ENCODE measurements at regions not wholly inside any gene's neighbourhood (a gene's known extent, or its start where the extent isn't known, plus 50 kb on each side); places are given as distances from the start of the nearest gene placed in this dataset.
"Not testable (repeated sequence)": the region's sequence is repeated elsewhere in the genome, so short reads cannot be mapped to it uniquely, and the experiment has no call there.

DNA sequence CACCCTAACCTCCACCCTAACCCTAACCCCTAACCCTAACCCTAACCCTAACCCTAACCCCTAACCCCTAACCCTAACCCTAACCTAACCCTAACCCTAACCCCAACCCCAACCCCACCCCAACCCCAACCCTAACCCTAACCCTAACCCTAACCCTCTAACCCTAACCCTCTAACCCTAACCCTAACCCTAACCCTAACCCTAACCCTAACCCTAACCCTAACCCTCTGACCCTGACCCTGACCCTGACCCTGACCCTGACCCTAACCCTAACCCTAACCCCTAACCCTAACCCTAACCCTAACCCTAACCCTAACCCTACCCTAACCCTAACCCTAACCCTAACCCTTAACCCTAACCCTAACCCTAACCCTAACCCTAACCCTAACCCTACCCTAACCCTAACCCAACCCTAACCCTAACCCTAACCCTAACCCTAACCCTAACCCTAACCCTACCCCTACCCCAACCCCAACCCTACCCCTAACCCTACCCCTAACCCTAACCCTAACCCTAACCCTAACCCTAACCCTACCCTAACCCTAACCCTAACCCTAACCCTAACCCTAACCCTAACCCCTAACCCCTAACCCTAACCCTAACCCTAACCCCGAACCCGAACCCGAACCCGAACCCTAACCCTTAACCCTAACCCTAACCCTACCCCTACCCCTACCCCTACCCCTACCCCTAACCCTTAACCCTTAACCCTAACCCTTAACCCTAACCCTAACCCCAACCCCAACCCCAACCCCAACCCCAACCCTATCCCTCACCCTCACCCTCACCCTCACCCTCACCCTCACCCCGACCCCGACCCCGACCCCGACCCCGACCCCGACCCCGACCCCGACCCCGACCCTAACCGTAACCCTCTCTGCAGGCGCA, 186.2 kb upstream of the CHL1 start:
- DNase-seq: not testable (repeated sequence)

DNA sequence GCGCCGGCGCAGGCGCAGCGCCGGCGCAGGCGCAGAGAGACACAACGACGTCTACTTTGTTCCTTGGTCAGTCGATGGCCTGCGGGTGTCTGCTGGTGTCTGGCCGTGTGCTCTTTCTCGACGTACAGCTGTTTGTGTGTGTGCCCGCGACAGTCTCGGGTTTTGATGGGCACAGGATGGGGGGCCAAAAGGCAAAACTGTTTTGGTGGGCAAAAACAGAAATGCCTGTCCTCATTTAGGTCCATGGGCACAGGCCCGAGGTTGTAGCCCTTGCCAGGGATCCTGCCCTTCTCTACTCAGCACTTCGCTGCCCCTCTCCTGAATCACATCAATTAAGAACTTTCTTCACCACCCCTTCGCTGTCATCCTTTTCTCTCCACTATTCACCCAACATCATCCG, 184.8 kb upstream of the CHL1 start:
- DNase-seq: peak; percentile 46

DNA sequence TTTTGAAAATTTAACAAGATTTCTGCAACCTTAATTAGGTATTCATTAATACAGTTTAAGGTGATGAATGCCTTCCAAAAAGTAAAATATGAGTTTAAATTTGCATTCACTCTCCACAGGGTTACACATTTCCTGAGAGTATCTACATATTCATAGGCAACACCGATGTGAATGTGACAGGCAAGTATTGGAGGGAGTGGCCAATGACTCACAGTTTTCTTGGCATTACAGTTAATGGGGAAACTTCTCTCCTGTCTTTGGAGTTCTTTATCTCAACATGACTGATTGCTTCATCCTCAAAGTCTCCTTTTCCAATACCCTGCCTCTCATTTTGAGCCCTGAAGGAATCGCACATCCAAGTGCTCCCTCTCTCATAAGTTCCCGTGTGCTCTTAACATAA, 181.9 kb upstream of the CHL1 start:
- DNase-seq: no peak

DNA sequence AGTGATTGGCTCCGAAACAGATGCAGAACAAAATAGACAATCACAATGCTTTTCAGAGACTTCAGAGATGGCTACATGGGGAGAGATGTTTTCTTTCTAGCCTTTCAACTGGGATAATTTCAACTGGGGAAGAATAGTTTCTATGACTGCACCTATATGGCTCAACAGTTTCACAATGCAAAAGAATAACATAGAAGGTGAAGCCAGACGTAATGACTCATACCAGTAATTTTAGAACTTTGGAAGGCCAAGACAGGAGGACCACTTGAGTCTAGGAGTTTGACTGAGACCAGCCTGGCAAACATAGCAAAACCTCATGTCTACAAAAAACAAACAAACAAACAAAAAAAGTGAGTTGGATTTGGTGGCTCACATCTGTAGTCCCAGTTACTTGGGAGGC, 180.2 kb upstream of the CHL1 start:
- DNase-seq: no peak

DNA sequence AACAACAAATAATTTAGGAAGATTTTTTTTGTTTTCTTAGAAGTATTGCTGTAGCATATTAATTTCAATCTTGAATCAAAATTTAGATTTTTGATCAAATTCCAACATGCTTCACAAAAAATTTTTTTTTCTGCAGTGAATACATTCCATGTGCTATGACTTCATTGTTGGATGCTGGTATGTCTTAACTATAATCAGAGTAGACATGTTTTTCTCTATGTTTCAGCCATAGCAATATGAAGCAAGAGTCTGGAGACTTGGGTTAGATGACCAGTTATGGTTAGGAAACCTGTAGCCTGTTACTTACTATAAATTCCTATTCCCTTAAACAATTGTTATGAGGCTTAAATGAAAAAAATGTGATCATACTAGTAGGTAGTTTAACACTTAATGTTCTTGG, 176.1 kb upstream of the CHL1 start:
- no peak for DNase-seq

DNA sequence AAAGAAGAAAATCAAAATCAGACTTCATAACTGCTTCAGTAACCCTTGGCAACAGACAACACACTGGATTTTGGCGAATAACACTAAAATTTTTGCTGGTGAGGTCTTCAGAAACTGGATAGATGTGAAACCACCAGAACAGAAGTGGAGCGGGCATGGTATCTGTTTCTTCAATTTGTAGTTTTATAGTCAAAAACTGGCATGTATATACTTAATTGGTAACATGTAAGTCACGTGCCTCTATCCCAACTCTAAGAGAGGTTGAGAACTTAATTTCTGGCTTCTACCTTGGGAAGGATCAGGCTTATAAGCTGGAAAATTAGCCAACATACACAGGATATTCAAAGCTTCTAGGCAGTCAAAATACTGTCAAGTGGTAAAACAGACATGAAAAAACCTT, 172.6 kb upstream of the CHL1 start:
- no peak for DNase-seq

DNA sequence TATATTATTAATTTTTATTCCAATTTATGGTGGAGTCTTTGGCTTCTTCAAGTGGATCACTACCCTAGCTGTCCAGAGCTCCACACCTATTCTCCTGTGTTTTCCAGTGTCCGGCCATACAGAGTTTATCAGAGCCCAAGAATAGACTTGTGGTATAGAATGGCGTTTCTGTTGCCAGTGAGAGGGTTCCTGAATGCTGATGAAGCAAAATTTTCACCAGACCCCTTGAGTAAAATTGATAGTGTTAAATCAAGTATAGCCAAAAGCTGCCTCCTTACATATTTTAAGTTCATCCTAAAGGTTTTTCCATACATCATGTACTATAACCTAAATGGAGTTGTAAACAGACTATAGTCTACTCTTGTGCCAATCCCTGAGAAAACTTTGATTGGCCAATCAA, 171.5 kb upstream of the CHL1 start:
- DNase-seq: no peak

DNA sequence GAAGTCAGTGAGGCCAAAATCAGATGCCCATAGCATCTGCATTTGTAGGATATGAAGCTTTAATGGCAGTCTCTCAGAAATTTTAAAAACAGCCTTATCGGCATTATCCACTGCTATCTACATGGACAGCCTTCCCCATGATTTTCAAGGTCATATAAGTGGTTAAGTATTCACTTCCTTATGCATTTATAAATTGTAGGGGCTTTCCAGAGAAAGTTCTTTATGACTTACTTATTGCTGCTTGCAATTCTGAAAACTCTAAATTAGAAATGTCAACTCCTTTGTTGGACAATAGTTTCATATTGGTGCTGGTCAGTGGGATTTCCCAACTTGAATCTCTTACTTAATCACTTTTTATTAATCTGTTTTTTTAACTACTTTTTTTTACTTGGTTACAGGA, 160.6 kb upstream of the CHL1 start:
- not testable (repeated sequence) for DNase-seq

DNA sequence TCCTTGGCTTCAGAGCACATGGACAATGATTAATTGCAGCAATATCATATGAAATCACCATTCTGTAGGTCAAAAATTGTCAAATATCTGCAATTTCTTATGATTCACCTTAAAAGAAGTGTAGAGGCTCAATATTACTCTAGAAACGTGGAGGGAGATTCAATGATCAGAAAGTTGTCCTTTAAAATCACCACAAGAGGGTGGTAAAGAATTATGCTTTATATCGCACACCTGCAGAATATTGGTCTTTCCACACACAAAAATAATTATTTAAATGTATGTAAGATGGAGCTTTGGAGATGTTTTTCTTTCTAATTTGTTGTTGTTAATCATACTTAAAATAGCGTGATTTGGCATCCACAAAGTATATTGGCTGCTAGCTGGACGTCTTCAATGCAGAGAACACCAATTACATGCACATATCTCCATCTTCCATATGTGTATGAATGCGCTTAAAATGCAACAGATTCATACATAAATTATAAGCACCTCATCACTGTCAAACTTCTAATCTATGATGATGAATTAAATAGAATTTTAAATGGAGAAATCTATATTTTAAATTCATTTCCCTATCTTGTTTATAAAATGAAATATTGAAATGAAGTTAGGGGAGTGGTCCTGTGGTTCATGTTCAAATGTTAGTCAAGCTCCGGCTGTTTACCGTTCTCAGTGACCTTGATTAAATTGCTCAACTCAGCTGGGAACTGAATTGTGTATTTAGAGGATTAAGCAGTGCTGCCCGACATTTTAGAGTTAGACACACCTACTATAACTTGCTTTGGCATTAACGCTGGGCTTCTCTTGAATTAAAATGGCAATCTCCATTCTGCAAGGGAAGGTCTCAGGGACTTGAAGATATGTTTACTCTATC, 153.5 kb upstream of the CHL1 start:
- not testable (repeated sequence) for DNase-seq

DNA sequence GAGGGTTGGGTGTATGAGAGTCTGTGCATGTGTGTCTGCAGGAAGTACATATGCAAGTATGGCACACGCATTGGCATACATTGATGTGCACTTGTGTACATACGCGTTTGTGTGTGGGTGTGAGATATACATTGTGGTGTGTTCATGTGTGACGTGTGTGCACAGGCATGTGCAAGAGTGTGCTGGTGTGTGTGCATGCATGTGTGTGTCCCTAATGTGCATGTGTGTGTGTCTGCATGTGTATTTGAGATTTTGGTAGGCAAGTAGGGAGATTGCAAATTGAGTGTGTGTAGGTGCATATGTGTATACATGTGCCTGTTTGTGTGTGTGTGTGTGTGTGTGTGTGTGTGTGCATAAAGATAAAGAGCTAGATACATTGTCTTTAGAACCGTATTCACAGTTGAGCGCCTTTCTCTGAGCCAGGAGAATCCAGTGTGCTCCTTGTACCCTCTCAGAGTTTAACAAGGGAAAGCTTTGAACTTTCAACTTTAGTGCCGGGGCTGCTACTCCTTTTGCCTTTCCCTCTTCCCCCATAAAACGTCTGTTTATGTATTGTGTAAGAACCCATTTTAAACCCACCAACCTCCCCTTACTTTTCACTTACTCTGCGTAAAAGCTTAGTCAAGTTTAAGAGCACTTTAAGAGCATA, 152.4 kb upstream of the CHL1 start:
- no peak for DNase-seq

DNA sequence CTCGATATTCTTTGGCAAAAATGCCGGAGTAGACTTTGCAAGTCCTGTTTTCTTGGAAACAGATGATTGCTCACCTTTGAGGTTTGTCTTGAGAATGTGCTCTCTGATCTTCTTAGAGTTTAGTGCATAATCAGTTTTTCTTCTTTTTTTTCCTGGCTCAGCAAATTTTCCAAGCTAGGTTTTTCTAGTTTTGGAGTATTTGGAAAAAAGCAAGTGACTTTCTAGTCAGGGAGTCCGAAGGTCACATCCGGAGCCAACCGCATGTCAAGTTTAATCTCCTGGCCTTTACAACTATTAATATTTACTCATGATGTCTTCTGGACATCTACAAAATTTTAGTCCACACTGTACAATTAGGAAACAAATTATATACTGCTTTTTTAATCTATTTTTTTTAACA, 151.6 kb upstream of the CHL1 start:
- not testable (repeated sequence) for DNase-seq

DNA sequence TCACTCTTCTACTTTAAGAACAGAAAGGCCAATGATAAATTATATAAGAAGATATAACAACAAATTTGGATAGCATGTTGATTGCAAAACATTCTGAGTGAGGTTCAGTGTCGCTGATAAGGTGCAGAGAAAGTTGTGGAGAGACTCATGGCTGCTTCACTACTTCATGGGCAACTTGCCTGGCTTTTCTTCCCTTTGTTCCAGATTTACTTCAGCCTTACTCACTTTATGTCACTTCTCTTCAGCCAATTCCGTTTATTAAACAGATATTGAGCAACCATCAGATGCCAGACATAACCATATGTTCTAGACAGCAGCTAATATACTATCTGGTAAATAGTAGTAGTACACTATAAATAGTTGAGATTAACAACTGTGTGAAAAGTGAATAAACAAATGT, 150.0 kb upstream of the CHL1 start:
- no peak for DNase-seq

DNA sequence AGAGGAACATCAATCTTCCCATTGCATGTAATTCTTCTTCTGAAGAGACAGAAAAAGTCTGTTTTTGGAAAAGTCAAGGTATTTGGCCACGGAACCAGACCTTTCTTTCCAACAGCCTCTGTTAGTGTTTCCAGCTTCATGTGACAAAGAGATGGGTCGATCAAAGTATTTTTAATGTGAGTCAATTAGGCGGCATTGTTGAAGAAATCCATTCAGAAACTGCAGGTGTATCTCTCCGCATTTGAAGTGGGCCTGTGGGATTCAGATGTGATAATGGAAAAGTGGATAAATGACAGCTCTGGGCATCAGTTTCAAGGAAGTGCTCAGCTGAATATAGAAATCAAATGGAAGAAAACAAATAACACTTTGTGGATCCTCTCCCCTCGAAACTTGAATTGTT, 143.1 kb upstream of the CHL1 start:
- DNase-seq: not testable (repeated sequence)

DNA sequence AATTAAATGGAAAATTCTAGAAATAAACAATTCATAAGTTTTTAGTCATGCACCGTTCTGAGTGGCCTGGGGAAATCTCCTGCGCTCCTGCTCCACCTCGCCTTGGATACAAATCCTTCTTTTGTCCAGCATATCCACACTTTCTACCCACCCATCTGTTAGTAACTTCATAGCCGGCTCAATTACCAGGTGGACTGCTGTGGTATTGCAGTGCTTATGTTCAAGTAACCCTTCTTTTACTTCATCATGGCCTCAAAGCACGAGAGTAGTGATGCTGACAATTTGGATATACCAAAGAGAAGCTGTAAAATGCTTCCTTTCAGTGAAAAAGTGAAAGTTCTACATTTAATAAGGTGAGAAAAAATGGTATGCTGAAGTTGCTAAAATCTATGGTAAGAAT, 142.3 kb upstream of the CHL1 start:
- DNase-seq: no peak

DNA sequence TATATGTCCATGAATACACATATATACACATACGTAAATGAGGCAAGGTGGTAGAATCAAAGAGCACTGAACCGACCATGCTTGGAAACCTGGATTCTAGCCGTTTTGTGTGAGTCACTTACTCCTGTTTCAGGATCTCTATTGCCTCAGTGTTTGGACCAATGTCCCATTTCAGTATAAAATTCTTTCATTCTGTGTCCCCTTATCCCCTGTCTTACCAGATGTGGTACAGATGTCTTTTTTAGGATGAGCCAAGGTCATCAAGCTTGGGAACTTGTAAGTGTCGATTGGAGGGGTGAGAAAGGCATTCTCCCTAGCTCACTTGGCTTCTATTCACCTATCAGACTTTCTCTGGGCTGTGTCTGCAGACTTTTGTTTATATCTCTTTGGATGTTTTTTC, 139.9 kb upstream of the CHL1 start:
- no peak for DNase-seq

DNA sequence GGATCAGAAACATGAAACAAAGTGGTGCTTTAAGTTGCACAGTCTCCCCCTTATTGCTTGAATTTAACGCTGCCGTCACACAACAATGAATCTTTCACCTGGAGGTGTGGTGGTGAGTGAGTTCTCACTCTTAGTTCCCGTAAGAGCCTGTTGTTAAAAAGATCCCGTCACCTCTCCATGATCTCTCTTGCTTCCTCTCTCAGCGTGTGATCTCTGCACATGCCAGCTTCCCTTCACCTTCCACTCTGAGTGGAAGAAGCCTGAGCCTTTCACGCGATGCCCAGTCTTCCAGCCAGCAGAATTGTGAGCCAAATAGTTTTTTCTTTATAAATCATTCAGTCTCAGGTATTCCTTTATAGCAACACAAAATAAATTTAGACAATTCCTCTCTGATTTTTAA, 136.7 kb upstream of the CHL1 start:
- DNase-seq: no peak

DNA sequence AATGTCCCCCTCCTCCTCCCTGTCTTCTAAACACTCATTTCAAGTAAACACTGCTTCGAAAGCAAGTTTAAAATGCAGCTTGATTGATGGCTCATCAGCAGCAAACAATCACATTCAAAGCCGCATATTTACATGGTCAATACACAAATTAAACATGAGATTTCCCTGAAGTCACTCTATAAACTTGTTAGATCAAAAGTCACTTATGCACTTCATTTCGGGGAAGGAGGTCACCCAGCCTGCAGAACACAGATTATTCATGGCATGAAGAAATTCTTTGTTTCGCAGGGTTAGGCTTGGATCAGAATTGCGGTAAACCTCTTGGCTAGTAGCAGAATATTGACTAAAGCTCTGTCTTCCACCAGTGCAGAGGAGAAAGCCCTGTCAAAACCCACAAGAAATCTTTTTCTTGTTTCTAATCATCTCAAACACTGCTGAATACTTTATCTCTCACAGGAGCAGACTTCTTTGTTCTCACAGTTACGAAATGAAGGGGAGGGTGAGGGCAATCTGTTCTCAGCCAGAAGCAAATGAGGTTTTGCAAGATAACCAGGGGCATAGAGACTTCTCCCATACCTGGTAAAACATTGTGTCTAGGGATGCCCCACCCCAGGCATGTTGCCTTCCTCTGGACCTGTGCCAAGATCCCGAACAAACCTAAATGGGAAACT, 133.3 kb upstream of the CHL1 start:
- DNase-seq: no peak

DNA sequence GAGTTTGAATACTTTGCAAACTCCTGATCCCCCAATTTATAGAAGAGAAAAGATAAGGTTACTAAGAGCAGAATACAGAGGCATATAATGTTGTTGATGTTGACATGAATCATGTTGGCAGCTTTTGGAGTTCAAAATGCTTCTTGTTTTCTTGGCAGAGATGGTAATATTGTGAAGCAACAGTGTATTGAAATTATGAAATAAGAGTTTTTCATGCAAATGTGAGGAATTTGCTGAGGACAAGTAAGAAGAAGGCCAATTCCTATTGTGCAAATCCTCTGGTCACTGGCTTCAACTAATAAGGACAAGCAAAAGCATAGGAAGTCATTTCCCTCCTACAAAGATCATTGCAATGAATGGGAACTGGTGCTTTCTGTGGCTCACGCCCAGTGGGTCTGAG, 126.9 kb upstream of the CHL1 start:
- DNase-seq: no peak

DNA sequence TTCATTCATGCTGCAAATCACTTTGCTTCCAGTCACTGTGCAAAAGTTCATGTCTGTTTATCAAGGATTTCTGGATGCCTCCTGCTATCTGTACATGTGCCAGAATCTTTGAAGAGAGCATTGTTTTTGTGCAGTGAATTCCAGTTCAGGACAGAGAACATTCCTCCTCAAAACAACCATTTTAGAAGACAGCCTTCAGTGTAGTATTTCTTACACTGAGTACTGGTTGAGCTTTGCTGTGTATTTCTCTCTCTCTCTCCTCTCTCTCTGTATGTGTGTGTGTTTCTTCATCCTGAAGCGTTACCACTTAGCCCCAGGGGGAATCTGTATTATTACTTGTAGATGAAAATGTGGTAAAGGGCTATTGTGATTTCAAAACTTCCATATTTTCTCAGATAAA, 123.8 kb upstream of the CHL1 start:
- DNase-seq: no peak

DNA sequence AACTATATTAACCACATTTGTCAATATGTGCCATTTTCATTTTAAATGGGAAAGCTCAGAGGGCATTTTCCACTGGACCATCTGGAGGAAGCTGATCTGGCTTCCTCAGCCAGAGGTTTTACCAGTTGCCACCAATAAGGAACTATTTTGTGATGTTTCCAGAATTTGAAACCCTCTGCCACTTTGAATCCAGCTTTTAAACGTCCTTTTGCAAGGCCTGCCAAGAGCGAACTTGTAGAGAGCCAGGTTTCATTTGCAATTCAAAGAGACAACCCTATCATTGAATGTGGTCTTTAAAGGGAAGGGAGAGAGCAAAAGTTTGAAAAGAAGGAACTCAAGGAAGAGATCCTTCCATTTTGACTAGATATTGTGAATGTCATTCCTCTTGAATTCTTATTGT, 123.3 kb upstream of the CHL1 start:
- DNase-seq: no peak

DNA sequence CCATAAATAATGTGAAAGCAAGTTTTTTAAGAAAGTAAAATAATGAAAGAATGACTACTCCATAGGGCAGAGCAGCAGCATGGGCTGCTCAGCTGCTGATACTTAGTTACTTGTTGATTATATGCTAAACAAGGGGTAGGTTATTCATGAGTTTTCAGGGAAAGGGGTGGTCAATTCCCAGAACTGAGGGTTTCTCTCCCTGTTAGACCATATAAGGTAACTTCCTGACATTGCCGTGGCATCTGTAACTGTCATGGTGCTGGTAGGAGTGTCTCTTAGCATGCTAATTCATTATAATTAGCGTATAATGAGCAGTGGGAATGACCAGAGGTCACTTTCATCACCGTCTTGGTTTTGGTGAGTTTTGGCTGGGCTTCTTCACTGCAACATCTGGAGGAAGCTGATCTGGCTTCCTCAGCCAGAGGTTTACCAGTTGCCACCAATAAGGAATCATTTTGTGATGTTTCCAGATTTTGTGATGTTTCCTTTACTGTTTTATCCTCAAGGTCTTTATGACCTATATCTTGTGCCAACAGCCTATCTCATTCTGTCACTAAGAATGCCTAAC, 121.8 kb upstream of the CHL1 start:
- DNase-seq: no peak

DNA sequence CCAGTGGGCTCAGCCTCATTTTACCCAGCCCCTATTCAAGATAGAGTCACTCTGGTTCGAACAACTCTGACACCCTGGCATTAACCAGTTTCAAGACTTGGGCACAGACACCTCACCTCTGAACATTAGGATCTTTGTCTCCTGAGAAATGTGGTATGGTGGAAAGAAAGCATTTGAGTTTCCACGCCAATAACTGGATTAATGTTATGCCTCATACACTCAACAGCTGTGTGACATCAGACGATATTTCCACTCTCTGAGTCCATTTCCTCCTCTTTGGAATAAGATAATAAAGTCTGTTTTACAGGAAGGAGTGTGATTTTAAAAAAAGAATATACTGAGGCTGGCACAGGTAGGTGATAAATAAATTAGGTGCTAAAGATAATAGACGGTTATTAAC, 121.3 kb upstream of the CHL1 start:
- no peak for DNase-seq

DNA sequence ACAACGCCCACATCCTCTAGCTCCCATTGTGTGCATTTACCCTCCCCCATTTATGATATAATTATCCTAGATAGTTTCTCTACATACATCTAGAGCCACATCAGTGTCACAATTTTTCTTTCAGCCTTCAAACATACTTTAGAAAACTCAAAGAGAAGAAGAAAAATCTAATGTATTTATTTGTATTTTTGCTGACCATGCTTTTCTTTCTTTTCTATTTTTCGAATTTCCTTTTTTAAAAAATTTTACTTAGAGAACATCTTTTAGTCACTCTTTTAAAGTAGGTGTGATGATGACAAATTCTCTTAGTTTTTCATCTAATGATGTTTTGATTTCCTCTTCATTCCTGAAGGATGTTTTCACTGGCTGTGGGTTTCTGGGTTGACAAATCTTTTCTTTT, 117.0 kb upstream of the CHL1 start:
- DNase-seq: no peak

Measured in left hindlimb (tissue), 1 donor.